Left renal cortex interstitium (tissue), 4 donors: ENCODE measurements at regions not wholly inside any gene's neighbourhood (a gene's known extent, or its start where the extent isn't known, plus 50 kb on each side); places are given as distances from the start of the nearest gene placed in this dataset.

Experiments used
- DNase-seq, 4 donors: peaks; one replicate each; pipeline ENCODE4 v3.0.0-alpha.2; 2013; ENCODE audit warnings: low read depth in 4 of 4, low spot score in 2 of 4, missing footprints in 1 of 4

DNA sequence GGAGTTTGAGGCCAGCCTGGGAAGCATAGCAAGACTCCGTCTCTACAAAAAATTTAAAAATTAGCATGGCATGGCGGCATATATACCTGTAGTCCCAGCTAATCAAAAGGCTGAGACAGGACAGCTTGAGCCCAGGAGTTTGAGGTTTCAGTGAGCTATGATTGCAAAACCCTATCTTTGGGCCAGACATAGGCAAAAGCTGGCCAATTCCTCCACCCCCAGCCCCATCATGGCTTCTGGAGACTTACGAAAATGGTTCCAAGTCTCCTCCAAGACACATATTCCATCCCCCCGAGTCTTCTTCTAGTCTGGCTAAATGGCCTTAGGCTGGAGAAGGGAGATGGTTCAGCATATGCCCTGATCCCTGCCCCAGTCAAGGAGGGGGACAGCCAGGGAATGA is 172.8 kb upstream of the HAAO start:
- no peak for DNase-seq

DNA sequence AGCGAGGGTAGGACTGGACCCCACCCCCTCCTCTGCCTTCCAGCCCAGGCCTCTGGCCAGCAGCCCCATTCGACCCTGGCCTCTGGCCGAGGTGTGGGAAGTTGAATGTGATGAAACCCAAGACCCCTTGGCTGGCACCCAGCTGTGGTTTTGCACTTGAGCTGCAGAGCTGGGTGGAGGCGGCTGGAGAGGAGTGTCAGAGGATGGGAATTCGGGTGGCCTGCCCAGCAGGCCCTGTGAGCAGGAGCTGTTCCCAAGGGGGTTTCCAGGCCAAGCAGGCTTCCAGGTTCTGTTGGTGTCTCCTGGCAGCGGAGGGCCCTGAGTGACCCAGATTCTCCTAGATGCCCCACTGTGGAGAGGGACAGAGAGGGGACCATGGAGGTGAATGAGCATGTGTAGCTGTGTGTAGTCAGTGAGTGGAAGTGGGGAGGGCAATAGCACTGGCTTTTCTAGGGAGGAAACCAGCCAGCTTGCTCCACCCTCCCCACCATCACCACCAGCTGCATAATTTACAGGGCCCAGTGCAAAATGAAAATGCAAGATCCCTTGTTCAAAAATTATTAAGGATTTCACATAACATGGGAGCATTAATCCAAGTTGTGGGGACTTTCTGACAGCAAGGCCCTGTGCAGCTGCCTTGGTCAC is 172.2 kb upstream of the HAAO start:
- DNase-seq, result no peak

DNA sequence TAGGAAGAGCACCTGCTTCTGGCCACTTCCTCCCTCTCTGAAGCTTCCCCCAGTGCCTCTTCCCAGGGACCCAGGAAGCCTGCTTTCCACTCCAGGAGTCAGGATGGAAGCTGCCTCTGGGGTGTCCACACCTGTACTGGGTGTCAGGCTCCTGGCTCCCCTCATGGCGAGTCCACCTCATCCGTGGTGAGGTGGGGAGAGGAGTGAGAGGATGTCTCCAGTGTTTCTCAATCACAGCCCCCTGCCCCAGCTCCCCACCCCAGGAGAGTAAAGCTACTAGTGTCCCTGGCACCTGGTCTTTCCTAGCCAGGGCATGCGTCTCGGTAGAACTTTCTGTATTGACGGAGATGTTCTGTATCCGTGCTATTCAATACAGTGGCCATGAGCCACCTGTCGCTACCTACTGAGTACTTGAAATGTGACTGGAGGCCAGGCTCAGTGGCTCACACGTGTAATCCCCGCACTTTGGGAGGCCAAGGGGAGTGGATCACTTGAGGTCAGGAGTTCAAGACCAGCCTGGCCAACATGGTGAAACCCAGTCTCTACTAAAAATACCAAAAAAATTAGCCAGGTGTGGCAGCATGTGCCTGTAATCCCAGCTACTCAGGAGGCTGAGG is 171.2 kb upstream of the HAAO start:
- DNase-seq, result no peak

DNA sequence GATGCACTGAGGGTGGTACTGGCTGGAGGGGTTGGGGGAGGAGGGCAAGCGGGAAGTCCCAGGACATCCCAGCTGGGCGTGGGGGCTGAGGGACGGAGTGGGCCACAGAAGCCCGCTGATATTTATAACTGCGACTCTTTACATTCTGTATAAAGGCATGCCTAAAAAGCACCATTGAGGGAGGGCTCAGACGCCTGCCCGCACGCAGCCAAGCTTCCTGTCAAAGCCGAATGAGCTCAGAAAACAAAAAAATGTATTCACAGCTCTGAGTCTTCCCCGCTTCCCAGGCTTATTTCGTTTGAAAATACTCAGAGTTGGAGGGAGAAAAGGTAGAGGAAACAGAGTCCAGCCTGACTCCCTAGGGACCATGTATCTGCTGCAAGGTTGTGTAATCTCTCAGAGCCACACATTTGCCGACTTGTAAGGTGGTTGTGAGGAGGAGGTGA is 170.1 kb upstream of the HAAO start:
- DNase-seq, result no peak

DNA sequence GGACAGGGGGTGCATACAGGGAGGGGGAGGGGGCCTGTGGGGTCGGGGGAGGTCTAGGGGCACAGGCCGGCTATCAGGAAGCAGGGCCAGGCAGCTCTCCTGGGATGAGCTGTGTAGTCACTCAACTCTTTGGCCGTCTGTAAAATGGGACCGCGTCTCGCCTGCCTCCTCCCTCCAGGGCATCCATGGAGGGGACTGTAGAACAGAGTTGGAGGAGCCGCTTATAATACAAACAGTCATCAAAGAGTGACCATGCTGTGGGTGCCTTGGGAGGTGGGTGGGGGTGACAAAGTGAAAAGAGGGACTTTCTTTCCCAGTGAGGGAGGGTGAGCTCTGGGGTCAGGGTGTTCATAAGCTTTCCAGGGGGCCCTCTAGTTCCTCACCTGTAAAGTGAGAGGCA is 169.6 kb upstream of the HAAO start:
- no peak for DNase-seq

DNA sequence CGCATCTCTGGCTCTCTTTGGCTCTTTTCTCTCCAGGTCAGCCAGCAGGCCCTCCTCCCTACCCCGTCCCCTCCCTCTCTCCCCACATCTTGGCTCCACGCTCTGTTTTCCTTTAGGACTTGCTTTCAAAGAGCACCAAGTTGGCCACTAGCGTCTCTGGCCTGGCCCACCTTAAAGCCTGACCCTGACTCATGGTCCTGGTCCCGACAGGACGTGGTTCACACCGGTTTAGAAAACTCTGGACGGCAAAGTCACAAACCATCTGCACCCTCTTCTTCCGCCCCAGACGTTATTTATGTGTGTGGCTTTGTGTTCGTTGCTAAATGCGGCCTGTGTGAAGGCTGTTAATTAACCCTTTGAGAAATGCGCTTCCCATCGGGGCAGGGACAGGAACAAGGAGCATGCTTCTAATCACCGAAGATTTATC is 169.0 kb upstream of the HAAO start:
- no peak for DNase-seq

DNA sequence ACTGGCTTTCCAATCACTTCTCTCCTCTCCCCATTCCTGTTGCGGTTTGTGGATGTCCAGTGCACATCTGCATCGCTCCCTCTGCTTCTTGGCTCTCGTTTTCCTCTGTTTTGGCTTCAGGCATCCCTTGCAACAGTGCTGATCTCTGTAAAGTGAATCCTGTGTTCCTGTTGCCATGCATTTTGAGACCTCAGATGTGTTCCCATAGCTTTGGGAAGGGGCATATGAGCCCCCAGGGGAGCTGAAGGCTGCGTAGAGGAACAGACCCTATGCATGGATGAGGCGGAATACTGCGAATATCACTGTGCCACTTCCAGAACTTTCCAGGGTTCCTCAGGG is 168.4 kb upstream of the HAAO start:
- DNase-seq, result no peak

DNA sequence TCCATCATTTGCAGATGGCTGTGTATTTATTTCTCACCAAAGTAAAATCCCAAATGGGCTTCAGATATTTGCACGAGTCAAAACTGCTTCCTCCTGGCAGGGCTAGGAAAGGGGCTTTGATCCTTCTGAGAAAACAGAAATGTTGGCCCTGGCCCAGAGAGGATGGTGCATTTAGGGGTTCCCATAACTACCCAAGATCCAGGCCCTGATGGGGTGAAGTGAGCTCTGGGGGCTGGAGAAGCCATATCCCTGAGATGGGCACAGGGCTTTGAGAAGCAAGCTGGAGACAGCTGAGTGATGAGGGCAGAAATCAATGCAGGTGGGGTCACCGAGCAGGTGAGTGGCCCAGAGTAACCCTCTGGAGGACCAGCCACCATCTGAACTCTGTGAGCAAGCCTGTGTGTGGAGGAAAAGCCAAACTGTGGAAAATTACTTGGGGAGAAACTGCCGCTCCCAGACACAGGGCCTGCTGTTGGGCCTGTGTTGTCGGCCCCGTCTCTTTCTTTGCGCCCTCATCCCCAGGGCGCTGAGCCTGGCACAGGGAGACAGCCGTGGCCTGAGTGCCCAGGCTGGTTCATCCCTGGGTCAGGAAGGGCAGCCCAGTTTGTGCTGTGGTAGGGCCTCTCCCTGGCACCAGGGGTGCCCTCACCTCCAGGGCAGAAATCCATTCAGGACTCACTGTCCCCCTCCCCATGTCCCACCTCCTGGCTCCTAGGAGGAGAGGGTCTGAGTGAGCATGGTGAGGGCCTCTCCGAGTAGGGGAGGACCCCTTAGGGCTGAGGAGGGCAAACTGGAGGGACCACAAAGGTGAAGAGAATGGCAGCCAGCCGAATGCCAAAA is 167.8 kb upstream of the HAAO start:
- DNase-seq, result no peak

DNA sequence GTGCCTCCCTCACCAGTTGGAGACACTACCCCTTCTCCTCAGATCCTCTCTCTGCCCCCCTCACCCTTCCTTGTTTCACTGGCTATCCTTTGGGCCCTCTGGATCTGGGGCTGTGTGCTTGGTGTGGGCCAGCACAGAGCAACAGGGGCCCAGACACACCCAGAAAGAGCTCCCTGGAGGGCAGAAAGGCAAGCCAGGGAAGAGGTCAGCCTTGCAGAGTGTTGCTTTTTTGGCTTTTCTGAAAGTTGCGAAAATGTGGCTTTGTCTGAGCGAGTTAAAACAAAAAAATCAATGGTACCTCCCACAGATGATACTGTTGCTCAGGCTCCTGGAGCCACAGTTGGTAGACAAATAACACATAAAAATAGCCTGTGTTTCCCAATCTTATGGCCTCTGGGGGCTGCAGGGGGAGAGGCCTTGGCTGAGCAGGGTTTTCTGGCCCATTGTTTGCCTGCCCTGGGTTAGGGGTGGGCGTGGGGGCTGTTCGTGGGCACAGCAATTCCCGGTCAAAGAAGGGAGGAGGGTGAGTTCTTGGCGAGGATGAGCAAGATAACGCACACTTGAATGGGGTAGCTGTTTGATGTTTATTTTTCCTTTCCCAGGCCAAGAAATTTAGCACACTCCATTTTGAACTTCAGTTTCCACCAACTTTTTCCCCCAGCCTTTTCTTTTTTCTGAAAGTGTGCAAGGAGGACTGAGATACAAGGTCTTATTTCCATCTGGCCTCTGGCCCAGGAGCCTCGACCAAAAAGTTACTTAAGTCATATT is 167.0 kb upstream of the HAAO start:
- no peak for DNase-seq

DNA sequence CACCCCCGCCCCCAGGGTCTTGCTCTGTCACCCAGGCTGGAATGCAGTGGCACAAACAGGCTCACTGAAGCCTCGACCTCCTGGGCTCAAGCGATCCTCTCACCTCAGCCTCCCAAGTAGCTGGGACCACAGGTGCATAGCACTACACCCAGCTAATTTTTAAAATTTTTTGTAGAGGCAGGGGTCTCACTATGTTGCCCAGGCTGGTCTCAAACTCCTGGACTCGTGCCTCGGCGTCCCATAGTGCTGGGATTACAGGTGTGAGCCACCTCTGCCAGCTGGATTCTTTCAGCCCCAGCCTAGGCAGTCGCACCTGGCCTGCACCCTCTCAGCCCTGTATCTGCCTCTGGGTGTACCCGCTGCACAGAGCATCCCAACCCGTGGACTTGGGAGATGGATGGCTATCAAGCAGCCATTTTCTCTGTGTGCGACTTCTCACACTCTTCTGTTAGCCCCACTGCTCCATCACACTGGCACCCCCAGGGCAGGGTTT is 166.4 kb upstream of the HAAO start:
- DNase-seq, result no peak

DNA sequence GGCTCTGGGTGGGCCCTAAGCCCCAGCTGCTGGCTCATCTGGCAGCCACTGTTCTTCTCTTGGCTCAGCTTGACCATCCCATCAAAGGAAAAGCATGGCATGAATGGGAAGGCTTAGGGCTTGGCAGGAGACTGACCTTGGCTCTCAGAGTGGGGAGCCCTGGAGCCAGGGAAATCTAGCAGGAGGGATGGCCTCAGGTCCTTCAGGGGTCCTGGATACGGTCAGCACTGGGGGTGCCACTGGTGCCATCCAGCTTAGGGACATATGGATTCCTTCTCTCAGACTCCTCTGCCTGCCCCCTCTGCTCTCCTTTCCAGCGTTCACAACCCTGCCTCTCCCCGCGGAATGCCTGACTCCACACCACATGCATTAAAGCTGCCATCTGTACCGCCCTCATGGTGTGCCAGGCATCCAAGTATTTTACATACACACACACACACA is 165.5 kb upstream of the HAAO start:
- DNase-seq, result no peak

DNA sequence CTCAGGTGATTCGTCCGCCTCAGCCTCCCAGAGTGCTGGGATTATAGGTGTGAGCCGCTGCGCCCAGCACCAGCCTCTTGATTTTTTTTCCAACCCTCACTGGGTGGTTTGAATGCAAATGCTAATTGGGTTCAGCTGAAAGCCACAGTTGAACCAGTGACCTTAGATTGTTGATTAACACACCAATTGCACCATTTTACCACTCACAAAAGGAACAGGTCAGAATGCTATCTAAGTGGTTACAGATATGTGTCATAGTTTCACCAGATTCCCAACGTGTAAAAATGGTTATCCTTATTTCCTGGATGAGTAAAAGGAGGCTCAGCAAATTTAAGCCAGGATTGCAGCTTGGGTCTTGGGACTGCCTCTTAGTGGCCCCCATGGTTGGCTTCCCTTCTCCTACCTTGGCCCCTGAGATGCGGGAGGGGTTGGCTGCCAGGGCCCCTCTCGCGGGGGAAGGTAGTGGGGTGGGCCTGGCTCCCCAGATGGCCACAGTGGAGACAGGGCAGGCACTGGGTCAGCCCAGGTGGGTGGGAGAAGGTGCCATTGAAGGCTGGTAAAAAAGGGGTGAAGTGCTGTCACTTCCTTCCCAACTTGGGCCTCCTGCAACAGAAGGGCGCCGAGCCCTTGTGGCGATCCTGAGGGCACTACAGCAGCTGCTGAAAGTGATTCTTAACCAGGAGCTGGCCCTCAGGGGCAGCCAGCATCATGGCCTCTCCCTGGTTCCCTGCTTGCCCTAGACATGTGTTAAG is 164.9 kb upstream of the HAAO start:
- DNase-seq, result no peak

DNA sequence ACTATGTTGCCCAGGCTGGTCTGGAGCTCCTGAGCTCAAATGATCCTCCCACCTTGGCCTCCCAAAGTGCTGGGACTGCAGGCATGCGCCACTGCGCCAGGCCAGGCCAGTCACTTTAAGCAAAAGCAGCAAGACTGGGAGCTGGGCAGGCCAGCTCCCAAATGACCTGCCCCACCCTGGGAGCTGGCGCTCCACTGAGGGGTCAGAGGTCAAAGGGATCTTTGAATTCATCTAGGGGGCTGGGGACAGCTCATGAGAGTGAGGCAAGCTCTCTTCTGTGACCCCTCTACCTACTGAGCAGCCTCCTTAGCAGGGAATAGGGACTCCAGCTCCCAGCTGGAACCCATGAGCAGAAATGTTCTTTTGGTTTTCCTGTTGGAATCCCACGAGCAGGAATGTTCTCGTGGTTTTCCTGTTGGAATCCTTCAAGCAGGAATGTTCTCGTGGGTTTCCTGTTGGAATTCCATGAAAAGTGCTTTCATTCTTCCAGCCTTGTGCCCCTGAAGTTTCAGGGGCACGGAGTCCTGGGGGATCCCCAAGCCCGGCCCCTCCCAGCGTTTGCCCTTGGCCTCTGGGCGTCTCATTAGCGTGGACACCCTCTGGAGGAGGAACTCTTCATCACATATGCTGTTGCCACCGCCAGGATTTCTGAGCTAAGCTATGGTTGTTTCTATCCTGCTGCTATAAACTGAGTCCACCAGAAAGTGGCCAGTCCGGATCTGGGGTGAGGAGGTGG is 162.0 kb upstream of the HAAO start:
- DNase-seq, result no peak

DNA sequence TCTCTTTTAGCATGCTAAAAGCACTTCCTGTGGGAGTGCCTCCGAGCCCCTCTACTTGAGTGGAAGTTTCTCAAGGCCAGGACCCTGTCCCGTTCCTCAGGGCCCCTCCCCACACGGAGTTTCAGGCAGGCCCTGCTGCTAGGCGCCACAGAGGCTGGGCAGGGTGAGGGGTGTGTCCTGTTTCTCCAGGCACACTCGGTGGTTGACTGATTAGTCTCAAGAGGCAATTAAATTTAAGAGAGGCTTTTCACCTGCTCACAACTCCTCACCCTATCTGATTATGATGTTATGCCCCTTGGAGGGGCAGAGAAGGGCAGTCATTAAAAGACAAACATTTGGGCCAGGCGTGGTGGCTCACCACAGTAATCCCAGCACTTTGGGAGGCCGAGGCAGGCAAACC is 160.8 kb upstream of the HAAO start:
- no peak for DNase-seq

DNA sequence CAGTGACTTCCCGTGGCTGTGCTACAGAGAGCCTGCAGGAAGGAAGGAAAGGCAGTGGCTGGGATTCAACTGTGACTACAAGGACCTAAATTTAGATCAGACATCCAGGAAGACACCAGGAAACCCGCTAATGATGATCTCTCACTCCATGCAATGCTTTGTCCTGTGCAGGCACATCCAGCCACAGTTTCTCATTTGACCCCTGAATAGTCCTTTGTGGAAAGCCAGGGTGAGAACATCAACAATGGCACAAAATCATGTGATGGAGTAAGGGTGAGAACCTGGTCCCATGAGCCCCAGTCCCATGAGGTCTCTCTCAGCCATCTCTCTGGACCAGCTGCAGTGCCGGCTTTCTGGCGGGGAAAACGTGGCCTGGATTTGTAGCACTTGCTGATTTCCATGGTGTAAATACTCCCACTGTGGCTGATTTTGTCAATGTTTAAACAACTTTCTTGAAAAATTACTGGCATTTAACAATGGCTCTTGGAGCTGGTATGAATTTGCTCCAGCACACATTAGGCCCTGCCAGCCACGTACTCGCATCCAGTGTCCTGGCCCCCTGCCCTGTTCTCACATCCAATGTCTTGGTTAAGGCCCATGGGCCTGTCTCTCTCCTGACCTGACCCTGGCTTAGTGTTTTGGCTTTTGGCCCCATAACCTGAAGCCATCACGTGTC is 159.0 kb upstream of the HAAO start:
- DNase-seq, result no peak

DNA sequence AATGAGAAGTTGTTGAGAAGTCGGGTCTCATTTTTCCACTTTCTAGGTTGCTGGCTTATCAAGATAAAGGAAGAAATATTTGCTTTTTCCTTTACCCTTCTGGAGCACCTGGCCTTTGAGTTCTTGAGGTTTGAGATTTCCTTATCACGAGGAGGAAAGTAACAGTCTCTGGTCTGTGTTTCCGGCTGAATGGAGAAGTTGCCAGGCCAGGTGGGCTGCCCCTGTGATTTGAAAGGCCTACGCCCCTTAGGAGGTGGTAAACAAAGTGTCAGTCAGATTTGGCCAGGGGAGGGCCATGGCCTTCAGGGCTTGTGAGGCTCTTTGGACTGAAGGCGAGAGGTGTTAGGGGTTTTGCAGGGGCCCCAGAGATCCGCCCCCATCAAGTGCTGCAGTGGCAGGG is 156.7 kb upstream of the HAAO start:
- no peak for DNase-seq

DNA sequence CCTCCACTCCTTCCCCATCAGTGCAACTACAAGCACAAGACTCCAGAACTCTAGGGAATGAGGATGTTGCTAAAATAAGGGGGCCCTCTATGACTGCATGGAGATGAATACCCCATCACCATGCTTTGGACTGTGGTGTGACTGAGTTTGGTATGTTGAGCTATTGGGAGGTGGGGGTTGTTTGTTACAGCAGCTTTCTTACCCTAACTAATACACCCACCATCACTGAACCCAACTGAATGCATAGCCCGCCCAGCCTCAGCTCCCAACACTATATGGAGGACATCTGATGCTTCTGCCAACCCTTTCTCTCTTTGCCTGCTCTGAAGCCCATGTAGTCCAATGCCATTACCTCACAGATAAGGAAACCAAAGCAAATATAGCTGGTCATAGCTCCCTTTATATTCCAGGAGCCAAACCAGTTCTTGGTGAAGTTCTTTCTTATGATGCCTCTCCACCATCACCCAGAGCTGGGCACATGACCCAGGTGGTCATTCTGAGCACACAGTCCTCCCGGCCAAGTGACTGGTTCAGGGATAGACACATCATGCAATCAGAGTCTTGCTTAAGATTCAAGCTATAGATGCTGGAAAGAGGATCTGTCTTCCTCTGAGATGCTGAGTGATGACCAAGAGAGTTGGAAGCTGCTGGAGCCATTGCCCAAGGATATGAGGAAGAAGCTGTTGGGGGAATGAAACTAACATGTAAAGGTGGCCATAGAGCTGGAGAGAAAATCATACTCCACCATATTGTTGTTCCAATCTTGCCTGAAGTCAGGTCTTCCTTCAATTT is 155.6 kb upstream of the HAAO start:
- DNase-seq, result no peak

DNA sequence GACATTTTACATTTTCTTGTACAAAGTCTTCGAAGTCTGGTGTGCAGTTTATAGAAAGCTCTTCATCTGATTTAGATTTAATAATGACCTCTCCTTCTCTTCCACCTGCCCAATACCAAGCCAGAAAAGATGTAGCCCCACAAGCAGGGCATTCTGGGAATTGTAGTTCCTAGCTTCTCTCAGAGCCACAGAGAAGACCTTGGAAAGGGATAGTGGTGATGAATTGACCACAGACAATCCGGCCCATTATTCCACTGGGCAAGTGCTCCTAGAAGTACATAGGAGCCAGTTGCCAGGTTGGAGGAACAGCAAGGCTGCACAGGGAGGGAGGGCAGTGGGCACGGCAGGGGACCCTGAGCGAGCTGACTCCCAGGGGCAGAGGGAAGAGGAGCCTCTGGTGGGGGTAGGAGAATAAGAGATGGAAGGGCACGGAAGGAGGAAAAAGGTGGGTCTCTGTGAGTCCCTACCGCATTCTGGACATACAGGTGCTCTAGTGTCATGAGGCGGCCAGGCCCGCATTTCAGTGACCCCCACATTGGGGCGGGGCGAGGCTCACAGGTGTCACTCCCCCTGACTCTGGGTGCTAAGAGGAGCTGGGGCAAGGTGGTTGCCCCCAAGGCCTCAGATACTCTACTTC is 152.5 kb upstream of the HAAO start:
- DNase-seq, result no peak
